ENCODE measurements at regions not wholly inside any gene's neighbourhood (a gene's known extent, or its start where the extent isn't known, plus 50 kb on each side); places are given as distances from the start of the nearest gene placed in this dataset.

DNA sequence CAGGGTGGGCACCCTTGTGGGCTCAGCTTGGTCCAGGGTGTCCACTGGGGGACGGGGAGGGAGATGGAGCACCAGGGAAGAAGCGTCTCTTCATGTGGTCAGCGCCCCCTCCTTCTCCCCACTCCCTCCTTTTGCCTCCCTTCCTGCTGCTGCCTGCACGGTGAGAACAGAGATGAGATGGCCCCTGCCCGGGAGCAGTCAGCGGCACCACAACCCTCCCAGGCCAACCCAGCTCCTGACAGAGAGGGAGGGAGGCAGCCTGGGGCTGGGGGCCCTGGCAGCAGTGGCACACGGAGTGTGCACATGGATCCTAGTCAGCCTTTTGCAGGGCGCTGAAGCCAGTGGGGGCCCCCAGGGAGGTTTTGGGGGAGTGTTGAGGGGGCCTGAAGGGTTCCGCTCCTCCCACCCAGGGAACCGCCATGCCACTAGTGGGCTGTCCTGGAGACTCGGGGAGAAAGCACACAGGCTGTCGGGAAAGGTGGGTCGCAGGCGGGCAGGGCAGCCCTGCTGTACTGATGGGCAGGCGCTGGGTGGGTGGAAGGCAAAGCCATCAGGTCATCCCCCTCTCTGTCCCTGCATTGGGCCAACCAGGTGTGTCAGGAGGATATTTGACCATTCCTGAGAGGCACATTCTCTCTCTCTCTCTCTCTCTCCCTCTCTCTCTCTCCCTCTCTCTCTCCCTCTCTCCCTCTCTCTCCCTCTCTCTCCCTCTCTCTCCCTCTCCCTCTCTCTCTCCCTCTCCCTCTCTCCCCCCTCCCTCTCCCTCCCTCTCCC is 94.3 kb upstream of the BHLHE23 start:
- TF ChIP-seq EZH2phosphoT487 (IDR thresholded peaks at IDR 0.05; ENCODE audit: borderline replicate concordance, low read depth, low read length): no peak
- TF ChIP-seq, protein P1, sequence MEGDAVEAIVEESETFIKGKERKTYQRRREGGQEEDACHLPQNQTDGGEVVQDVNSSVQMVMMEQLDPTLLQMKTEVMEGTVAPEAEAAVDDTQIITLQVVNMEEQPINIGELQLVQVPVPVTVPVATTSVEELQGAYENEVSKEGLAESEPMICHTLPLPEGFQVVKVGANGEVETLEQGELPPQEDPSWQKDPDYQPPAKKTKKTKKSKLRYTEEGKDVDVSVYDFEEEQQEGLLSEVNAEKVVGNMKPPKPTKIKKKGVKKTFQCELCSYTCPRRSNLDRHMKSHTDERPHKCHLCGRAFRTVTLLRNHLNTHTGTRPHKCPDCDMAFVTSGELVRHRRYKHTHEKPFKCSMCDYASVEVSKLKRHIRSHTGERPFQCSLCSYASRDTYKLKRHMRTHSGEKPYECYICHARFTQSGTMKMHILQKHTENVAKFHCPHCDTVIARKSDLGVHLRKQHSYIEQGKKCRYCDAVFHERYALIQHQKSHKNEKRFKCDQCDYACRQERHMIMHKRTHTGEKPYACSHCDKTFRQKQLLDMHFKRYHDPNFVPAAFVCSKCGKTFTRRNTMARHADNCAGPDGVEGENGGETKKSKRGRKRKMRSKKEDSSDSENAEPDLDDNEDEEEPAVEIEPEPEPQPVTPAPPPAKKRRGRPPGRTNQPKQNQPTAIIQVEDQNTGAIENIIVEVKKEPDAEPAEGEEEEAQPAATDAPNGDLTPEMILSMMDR (conservative IDR thresholded peaks at IDR 0.05; ENCODE audit: low read length): no peak
- H3K9me3 ChIP-seq (ENCODE audit: low read length): no peaks in the 10 kb centered on the region
- H3K9me2 ChIP-seq (ENCODE audit: insufficient read depth, low read length): no peaks in the 10 kb centered on the region
- H3K4me2 ChIP-seq (ENCODE audit: low read length): no peak overlapping the region
- ChIA-PET POLR2A (no interaction called here), CTCF (ENCODE audit: unreplicated experiment) (no interaction called here)
- H3K4me1 ChIP-seq (ENCODE audit: insufficient read depth, low read length, poor library complexity, severe bottlenecking): no peaks in the 10 kb centered on the region
- BruUV-seq (replicated peaks): no TSS peak
- H3K36me3 ChIP-seq (ENCODE audit: insufficient read depth, low read length): no peaks in the 10 kb centered on the region
- no peaks in the 10 kb centered on the region for H4K20me1 ChIP-seq (ENCODE audit: insufficient read depth, low read length)
- no peak overlapping the region for H3K27ac ChIP-seq (ENCODE audit: low read depth, low read length, poor library complexity, severe bottlenecking)
- DNase-seq (ENCODE audit: low spot score): no peak
- H2AFZ ChIP-seq (ENCODE audit: low read length): no peak overlapping the region
- H3K79me2 ChIP-seq (ENCODE audit: insufficient read depth, low read depth, low read length): no peaks in the 10 kb centered on the region
- H3K4me3 ChIP-seq (ENCODE audit: low read depth, low read length, poor library complexity, severe bottlenecking): no peak overlapping the region
- intact Hi-C loops (cut with micrococcal nuclease; ENCODE audit: unreplicated experiment): no loop called here

- H3K36me3 ChIP-seq (ENCODE audit: insufficient read depth, low read length): no peaks in the 10 kb centered on the region
- H3K79me2 ChIP-seq (ENCODE audit: insufficient read depth, low read depth, low read length): no peaks in the 10 kb centered on the region
- no peak overlapping the region for H3K4me2 ChIP-seq (ENCODE audit: low read length)
- H4K20me1 ChIP-seq (ENCODE audit: insufficient read depth, low read length): no peaks in the 10 kb centered on the region
- CTCF ChIA-PET (ENCODE audit: unreplicated experiment): no interaction called here
- BruUV-seq (replicated peaks): no TSS peak
- no peaks in the 10 kb centered on the region for H3K9me2 ChIP-seq (ENCODE audit: insufficient read depth, low read length)
- H2AFZ ChIP-seq (ENCODE audit: low read length): no peak overlapping the region
- no peak for TF ChIP-seq EZH2phosphoT487 (IDR thresholded peaks at IDR 0.05; ENCODE audit: borderline replicate concordance, low read depth, low read length)
- TF ChIP-seq, protein P1 (conservative IDR thresholded peaks at IDR 0.05; ENCODE audit: low read length): no peak
- intact Hi-C loops (cut with micrococcal nuclease; ENCODE audit: unreplicated experiment): no loop called here
- H3K27ac ChIP-seq (ENCODE audit: low read depth, low read length, poor library complexity, severe bottlenecking): no peak overlapping the region
- no peaks in the 10 kb centered on the region for H3K4me1 ChIP-seq (ENCODE audit: insufficient read depth, low read length, poor library complexity, severe bottlenecking)
- no peak overlapping the region for H3K4me3 ChIP-seq (ENCODE audit: low read depth, low read length, poor library complexity, severe bottlenecking)
- H3K9me3 ChIP-seq (ENCODE audit: low read length): no peaks in the 10 kb centered on the region
- POLR2A ChIA-PET: no interaction called here
- no peak for DNase-seq (ENCODE audit: low spot score)
These were observed 93.6 kb upstream of the BHLHE23 start for GRCh38 chr20:63100174-63100925.
